Neural cell (in vitro differentiated cells): ENCODE measurements at regions not wholly inside any gene's neighbourhood (a gene's known extent, or its start where the extent isn't known, plus 50 kb on each side); places are given as distances from the start of the nearest gene placed in this dataset.

ENCODE experiments used
- CTCF ChIP-seq: fragments of 450-650 bp; IDR thresholded peaks from 2 replicates; pipeline ENCODE4 v1.5.1; 2014; ENCODE audit warnings: antibody characterized with exemption, mild to moderate bottlenecking, moderate library complexity; ENCODE audit not compliant: poor library complexity, severe bottlenecking
- EP300 ChIP-seq: fragments of 450-650 bp; conservative IDR thresholded peaks from 2 replicates; pipeline ENCODE4 v1.6.1; 2014; ENCODE audit warnings: antibody characterized with exemption, mild to moderate bottlenecking, moderate library complexity; ENCODE audit not compliant: poor library complexity, severe bottlenecking
- EZH2 ChIP-seq: fragments of 200-600, 300-800 bp; shearing (Covaris generic), sonication (generic); IDR thresholded peaks from 2 replicates; pipeline ENCODE4 v1.6.1; 2014; ENCODE audit warnings: antibody characterized with exemption, low read length, borderline replicate concordance, mild to moderate bottlenecking; ENCODE audit not compliant: insufficient read depth, poor library complexity, severe bottlenecking
- POLR2AphosphoS5 ChIP-seq: IDR thresholded peaks from 2 replicates; pipeline ENCODE4 v1.6.1; 2012
- RAD21 ChIP-seq: fragments of 450-650 bp; conservative IDR thresholded peaks from 2 replicates; pipeline ENCODE4 v1.6.1; 2014; ENCODE audit warnings: antibody characterized with exemption, mild to moderate bottlenecking, moderate library complexity
- REST ChIP-seq: IDR thresholded peaks from 2 replicates; pipeline ENCODE4 v1.6.1; 2012; ENCODE audit warnings: borderline replicate concordance

- TF ChIP-seq CTCF (no peak), EP300 (no peak), EZH2 (no peak), REST (no peak), POLR2AphosphoS5 (no peak), RAD21 (no peak)
Measured at GRCh38 chr2:174666845-174667244, 69.2 kb upstream of the WIPF1 start.
